Adipocyte (in vitro differentiated cells): ENCODE measurements at regions not wholly inside any gene's neighbourhood (a gene's known extent, or its start where the extent isn't known, plus 50 kb on each side); places are given as distances from the start of the nearest gene placed in this dataset.

ENCODE experiments used
- DNase-seq: peaks from one replicate; pipeline ENCODE4 v3.0.0-alpha.2; 2015; ENCODE audit warnings: low read depth
- H3K27me3 ChIP-seq: replicated peaks from 2 replicates; pipeline ENCODE4 v1.7.0; 2013; ENCODE audit warnings: mild to moderate bottlenecking, low read length, moderate library complexity; ENCODE audit not compliant: control insufficient read depth, insufficient read depth
- H3K36me3 ChIP-seq: 2 replicates; pipeline ENCODE4 v1.7.0; 2013; ENCODE audit warnings: low read length, mild to moderate bottlenecking, moderate library complexity; ENCODE audit not compliant: control insufficient read depth, insufficient read depth, severe bottlenecking
- H3K4me1 ChIP-seq: 2 replicates; pipeline ENCODE4 v1.7.0; 2013; ENCODE audit warnings: mild to moderate bottlenecking, low read length, moderate library complexity; ENCODE audit not compliant: control insufficient read depth, insufficient read depth
- H3K4me3 ChIP-seq: 2 replicates; pipeline ENCODE4 v1.7.0; 2013; ENCODE audit warnings: mild to moderate bottlenecking, low read length, moderate library complexity
- H3K9ac ChIP-seq: 2 replicates; pipeline ENCODE4 v1.7.0; 2013; ENCODE audit warnings: mild to moderate bottlenecking, low read length, moderate library complexity
- H3K9me3 ChIP-seq: 2 replicates; pipeline ENCODE4 v1.7.0; 2013; ENCODE audit warnings: mild to moderate bottlenecking, low read length, moderate library complexity; ENCODE audit not compliant: control insufficient read depth

- DNase-seq: peak; percentile 85
- peaks cover 27% of the 10 kb centered on the region for H3K4me1 ChIP-seq
- no peak overlapping the region for H3K9ac ChIP-seq
- H3K9me3 ChIP-seq: no peaks in the 10 kb centered on the region
- H3K36me3 ChIP-seq: no peaks in the 10 kb centered on the region
- H3K27me3 ChIP-seq: no peaks in the 10 kb centered on the region
- no peak overlapping the region for H3K4me3 ChIP-seq
Measured at GRCh38 chr5:110896901-110897300, 158.1 kb downstream of the SLC25A46 start.

DNA sequence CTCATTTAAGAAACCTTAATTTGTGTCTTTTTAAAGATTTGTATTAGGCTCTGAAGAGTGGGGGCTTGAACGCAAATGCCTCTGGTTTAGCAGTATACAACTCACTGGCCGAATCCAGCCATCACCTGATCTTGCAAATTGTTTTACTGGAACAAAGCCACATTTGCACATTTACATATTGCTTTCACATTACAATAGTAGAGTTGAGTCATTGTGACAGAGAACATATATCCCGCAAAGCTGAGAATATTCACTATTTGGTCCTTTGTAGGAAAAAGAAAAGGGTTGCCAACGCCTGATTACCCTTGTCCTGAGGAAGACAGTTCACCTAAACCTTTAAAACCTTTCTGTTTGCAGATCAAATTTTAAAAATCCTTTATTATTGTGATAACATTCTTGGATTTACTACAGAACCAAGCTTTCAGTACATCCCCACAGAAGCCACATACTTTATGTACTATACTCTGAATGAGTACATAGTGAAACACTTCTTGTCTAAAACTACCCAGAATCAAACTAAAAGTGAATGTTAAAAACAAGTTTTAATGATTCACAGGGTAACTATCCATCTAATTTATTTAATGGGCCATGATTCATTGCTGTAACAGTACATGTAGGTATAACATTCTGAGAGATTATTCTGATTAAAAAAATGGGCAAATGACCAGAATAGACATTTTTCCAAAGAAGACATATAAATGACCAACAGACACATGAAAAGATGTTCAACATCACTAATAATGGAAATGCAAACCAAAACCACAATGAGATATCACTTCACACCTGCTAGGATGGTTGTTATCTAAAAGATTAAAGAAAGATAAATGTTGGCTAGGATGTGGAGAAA is 161.0 kb downstream of the SLC25A46 start:
- Histone ChIP-seq H3K9me3 (no peaks in the 10 kb centered on the region), H3K36me3 (no peaks in the 10 kb centered on the region), H3K4me3 (no peak overlapping the region), H3K9ac (no peak overlapping the region), H3K4me1 (peaks cover 27% of the 10 kb centered on the region), H3K27me3 (no peaks in the 10 kb centered on the region)
- DNase-seq: peak; percentile 39

- H3K27me3 ChIP-seq: no peaks in the 10 kb centered on the region
- H3K4me1 ChIP-seq: peaks cover 27% of the 10 kb centered on the region
- no peak overlapping the region for H3K4me3 ChIP-seq
- H3K9ac ChIP-seq: no peak overlapping the region
- H3K36me3 ChIP-seq: no peaks in the 10 kb centered on the region
- DNase-seq: peak; percentile 65
- H3K9me3 ChIP-seq: no peaks in the 10 kb centered on the region
Measured at GRCh38 chr5:110900829-110901228, 162.0 kb downstream of the SLC25A46 start.

DNA sequence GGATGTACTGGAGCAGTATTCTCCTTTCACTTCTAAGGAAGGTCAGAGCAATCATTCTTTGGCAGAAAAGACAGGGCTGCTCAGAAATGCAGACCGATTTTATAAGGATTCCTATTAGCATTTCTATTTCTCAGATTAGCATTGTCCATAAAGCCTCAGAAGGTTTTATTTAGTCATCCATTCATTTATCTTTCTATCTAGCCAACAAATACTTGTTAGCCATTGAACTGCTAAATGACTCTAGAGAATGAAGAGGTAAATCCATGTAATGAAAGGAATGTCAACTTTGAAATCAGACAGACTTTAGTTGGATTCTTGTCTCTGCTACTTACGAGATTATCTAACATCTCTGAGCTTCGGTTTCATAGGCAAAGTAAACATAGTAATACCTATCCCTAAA is 165.2 kb downstream of the SLC25A46 start:
- H3K4me3 ChIP-seq: no peak overlapping the region
- peaks cover 21% of the 10 kb centered on the region for H3K4me1 ChIP-seq
- H3K9ac ChIP-seq: no peak overlapping the region
- H3K27me3 ChIP-seq: no peaks in the 10 kb centered on the region
- no peaks in the 10 kb centered on the region for H3K36me3 ChIP-seq
- no peaks in the 10 kb centered on the region for H3K9me3 ChIP-seq
- DNase-seq: peak; percentile 21

- Histone ChIP-seq H3K4me3 (no peak overlapping the region), H3K36me3 (no peaks in the 10 kb centered on the region), H3K4me1 (peaks cover 23% of the 10 kb centered on the region), H3K9me3 (peaks cover 3% of the 10 kb centered on the region), H3K27me3 (no peaks in the 10 kb centered on the region), H3K9ac (no peak overlapping the region)
- DNase-seq: no peak
Measured at GRCh38 chr5:110908848-110909247, 162.7 kb upstream of the TSLP start.

- Histone ChIP-seq H3K27me3 (no peaks in the 10 kb centered on the region), H3K9me3 (peaks cover 3% of the 10 kb centered on the region), H3K9ac (no peak overlapping the region), H3K36me3 (no peaks in the 10 kb centered on the region), H3K4me3 (no peak overlapping the region), H3K4me1 (peaks cover 23% of the 10 kb centered on the region)
- DNase-seq: peak; percentile 5
Measured at GRCh38 chr5:110909415-110909814, 162.1 kb upstream of the TSLP start.

DNA sequence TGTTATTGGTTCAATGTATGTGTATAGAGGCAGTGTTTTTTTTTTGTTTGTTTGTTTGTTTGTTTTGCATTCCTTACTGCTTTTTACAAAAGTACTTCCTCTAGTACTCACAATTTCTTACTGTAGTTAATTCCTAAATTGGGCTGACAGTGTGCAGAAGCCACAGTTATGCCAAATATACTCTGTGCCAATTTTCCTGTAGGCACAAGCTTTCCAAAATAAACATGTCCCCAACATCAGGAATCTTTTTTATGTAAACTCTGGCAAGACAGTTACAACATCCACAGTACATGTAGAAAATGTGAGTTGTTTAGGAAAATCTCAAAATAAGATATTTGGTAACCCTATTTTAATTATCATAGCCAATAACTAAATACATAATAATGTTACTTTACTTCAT is 161.6 kb upstream of the TSLP start:
- DNase-seq: peak; percentile 88

DNA sequence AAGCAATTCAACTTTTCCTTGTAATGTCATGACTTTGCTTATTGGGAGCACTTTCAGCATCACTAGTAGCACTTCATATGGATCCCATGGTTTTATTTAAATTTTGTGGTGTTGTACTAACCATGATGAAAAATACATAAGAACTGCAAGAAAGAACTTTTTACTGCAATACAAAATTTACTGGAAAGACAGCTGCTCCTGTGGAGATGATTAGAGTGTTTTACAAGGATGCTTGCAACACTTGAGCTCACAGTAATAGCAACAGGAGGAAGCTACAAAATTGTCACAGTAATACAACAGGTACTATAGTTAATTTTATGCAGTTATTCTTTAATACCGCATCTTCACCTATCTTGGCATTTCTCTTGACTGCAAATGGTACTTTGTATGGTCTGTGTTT is 158.3 kb upstream of the TSLP start:
- Histone ChIP-seq H3K4me1 (peaks cover 50% of the 10 kb centered on the region), H3K9ac (no peak overlapping the region), H3K9me3 (peaks cover 3% of the 10 kb centered on the region), H3K36me3 (no peaks in the 10 kb centered on the region), H3K4me3 (no peak overlapping the region), H3K27me3 (no peaks in the 10 kb centered on the region)
- DNase-seq: no peak

More for the DNA sequence above, 161.6 kb upstream of the TSLP start:
- Histone ChIP-seq H3K4me1 (peaks cover 23% of the 10 kb centered on the region), H3K27me3 (no peaks in the 10 kb centered on the region), H3K36me3 (no peaks in the 10 kb centered on the region), H3K9me3 (peaks cover 3% of the 10 kb centered on the region), H3K4me3 (no peak overlapping the region), H3K9ac (no peak overlapping the region)

DNA sequence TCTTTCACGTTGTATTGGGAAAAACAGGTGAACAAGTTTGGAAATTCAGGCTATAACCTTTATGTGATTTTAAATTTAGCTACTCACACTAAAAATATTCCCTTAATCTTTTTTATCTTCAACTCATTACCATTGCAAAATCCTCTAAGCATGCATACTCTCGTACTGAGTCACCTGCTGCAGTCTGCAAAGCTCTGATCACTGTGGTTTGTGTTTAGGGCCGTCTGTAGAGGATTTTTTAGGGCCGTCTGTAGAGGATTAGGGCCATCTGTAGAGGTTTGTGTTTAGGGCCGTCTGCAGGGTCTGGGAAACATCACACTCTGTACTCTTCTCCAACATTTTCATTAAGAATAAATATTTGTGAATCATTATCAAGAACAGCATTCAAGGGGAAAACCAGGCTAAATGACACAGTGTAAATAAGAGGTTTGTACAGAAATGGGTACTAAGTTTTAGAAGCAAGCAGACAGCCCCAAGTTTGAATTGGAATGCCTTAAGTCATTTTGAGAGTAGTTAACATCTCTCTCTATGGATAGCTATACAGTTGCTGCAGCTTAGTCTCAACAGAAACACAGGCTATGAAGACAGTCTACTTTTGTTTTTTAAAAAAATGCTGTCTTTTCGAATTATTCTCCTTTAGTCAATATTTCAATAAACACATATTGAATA is 155.0 kb upstream of the TSLP start:
- Histone ChIP-seq H3K4me1 (peaks cover 30% of the 10 kb centered on the region), H3K9ac (peak overlapping the region; percentile 52), H3K9me3 (peaks cover 3% of the 10 kb centered on the region), H3K27me3 (no peaks in the 10 kb centered on the region), H3K4me3 (peak overlapping the region; percentile 10), H3K36me3 (no peaks in the 10 kb centered on the region)
- peak; percentile 94 for DNase-seq

GRCh38 chr5:110917161-110917875 is 154.2 kb upstream of the TSLP start:
- peaks cover 28% of the 10 kb centered on the region for H3K4me1 ChIP-seq
- no peaks in the 10 kb centered on the region for H3K36me3 ChIP-seq
- H3K27me3 ChIP-seq: no peaks in the 10 kb centered on the region
- H3K9ac ChIP-seq: peak overlapping the region; percentile 52
- peak overlapping the region; percentile 10 for H3K4me3 ChIP-seq
- peak; percentile 58 for DNase-seq
- H3K9me3 ChIP-seq: peaks cover 1% of the 10 kb centered on the region

DNA sequence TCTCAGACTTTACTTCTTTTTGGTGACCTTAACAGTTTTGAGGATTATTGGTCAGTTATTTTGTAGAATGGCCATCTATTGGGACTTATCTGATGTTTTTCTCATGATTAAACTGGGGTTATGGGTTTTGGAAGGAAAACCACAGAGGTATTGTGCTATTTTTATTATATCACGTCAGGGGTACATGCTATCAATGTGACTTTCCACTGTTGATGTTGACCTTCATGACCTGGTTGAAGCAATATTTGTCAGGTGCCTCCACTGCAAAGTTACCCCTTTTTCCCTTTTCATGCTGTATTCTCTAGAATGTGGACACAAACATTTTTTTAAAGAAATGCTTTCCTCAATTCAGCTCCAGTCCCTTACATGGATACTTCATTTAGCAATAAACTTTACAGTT is 152.8 kb upstream of the TSLP start:
- no peaks in the 10 kb centered on the region for H3K36me3 ChIP-seq
- no peaks in the 10 kb centered on the region for H3K27me3 ChIP-seq
- H3K4me1 ChIP-seq: peaks cover 28% of the 10 kb centered on the region
- H3K9ac ChIP-seq: no peak overlapping the region
- no peak for DNase-seq
- H3K4me3 ChIP-seq: no peak overlapping the region
- no peaks in the 10 kb centered on the region for H3K9me3 ChIP-seq
